DMS 273 (cell line): ENCODE measurements at regions not wholly inside any gene's neighbourhood (a gene's known extent, or its start where the extent isn't known, plus 50 kb on each side); places are given as distances from the start of the nearest gene placed in this dataset.

ENCODE experiments used
- DNase-seq: peaks from one replicate; lab custom pipeline; 2025; ENCODE audit not compliant: unreplicated experiment; lab: John Stamatoyannopoulos, UW

- DNase-seq, result no peak
These were observed 54.9 kb upstream of the FSTL4 start for GRCh38 chr5:133667217-133667616.

- no peak for DNase-seq
These were observed 53.2 kb upstream of the FSTL4 start for GRCh38 chr5:133665571-133665970.

GRCh38 chr5:133664422-133664821 is 52.1 kb upstream of the FSTL4 start:
- no peak for DNase-seq

GRCh38 chr5:133663397-133664054 is 51.2 kb upstream of the FSTL4 start:
- no peak for DNase-seq

- no peak for DNase-seq
These were observed 50.2 kb upstream of the FSTL4 start for GRCh38 chr5:133662578-133662977.
